ENCODE measurements at regions not wholly inside any gene's neighbourhood (a gene's known extent, or its start where the extent isn't known, plus 50 kb on each side); places are given as distances from the start of the nearest gene placed in this dataset.

GRCh38 chr10:29181936-29182335 lies 106.9 kb upstream of the LYZL1 start:
- DNase-seq = no peak

DNA sequence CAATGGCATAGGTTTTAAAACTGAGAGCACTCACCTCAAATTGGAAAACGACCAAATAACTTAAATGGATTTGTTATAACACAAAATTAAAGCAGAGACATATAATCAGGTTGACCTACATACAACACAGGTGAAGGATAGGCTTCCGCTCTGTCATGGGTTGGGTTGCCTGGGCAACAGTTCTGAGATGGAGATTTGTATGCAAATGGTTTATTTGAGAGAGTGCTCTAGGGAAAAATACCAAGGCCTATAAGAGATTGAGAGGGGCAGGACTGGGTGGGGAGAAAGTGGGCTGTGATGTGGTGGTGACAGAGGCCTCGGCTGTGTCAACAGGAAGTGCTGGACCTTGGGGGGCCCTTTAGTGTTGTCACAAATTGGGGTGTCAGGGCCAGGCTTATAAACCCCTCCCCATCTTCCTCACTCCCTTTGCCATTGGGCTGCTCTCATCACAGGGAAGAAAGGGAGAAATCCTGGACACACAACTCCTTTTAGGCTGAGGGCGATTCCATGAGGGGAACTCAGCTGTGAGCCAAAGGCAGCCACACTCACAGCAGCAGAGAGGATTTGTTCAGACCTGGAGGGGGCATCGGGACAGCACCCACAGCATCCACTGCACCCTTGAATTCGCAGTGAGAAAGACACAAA lies 105.4 kb upstream of the LYZL1 start:
- no peak for DNase-seq

GRCh38 chr10:29184205-29185000 lies 104.5 kb upstream of the LYZL1 start:
- no peak for DNase-seq

DNA sequence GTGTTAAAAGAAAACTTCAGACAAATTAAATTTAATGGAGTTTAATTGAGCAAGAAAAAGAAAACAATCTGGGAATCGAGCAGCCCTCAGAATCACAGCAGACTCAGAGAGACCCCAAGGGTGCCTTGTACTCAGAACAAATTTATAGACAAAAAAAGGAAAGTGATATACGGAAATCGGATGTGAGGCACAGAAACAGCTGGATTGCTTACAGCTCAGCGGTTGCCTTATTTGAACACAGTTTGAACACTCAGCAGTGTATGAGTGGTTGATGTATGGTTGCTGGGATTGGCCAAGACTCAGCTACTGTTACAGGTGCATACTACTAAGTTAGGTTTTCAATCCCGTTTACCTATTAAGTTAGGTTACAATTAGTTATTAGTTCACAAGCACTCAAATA lies 103.8 kb upstream of the LYZL1 start:
- DNase-seq = no peak

GRCh38 chr10:29186221-29186620 lies 102.6 kb upstream of the LYZL1 start:
- no peak for DNase-seq

GRCh38 chr10:29189256-29189655 lies 99.6 kb upstream of the LYZL1 start:
- DNase-seq = no peak

- DNase-seq = no peak
Measured at GRCh38 chr10:29191674-29192073, 97.2 kb upstream of the LYZL1 start.

- no peak for DNase-seq
Measured at GRCh38 chr10:29199339-29199738, 89.5 kb upstream of the LYZL1 start.

DNA sequence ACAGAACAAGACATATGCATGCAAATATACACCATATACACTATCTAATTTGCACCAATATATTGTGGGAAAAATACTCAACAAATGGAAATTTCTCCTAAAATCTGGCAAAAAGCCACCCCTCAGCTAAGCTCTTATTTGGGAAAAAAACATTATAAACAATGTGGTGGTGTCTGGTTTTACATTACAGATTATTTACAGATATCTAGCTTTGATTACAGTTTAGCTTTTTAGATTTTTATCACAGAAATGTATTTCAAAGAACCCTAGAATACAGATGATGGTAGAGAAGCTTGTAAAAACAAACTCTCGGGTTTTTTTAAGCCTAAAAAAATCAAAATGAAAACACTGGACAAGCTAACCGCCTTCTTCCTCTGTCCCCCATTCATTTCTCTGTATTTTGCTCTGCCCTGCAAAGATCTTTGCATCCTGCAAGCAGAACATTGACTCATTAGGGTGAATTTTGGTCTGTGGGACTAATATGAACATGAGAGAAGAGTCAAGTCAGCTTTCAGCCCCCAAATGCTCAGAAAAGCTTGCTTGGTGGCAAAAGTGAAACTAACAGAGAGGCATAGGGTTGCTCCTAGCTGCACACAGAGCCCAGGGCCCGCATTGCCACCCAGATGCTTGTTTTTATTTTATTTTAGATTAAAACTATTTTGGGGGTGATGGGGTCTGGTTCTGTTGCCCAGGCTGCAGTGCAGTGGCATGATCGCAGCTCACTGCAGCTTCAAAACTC lies 88.8 kb upstream of the LYZL1 start:
- no peak for DNase-seq

- DNase-seq = no peak
Measured at GRCh38 chr10:29202386-29202940, 86.4 kb upstream of the LYZL1 start.

- no peak for DNase-seq
Measured at GRCh38 chr10:29203432-29203831, 85.4 kb upstream of the LYZL1 start.

GRCh38 chr10:29204070-29204800 lies 84.6 kb upstream of the LYZL1 start:
- no peak for DNase-seq

GRCh38 chr10:29205787-29206186 lies 83.1 kb upstream of the LYZL1 start:
- DNase-seq = no peak

GRCh38 chr10:29208845-29209244 lies 80.0 kb upstream of the LYZL1 start:
- no peak for DNase-seq

DNA sequence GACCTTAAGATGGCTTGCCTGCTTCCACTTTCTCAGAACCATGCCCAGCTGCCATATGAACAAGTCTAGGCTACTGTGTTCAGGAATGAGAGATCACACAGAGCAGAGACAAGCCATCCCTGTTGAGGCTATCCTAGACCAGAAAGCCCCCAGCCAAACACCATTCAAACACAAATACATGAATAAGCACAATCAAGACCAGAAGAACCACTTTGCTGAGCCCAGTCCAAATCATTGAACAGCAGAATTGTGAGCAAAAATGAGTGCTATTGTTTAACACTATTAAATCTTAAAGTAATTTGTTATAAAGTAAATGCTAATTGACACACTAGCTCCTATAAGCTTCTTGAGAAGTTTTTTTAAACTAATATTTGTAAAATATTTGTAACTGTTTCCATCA lies 79.0 kb upstream of the LYZL1 start:
- no peak for DNase-seq

GRCh38 chr10:29210266-29210868 lies 78.5 kb upstream of the LYZL1 start:
- DNase-seq = no peak

- no peak for DNase-seq
Measured at GRCh38 chr10:29212597-29212996, 76.3 kb upstream of the LYZL1 start.

- no peak for DNase-seq
Measured at GRCh38 chr10:29214551-29214950, 74.3 kb upstream of the LYZL1 start.

DNA sequence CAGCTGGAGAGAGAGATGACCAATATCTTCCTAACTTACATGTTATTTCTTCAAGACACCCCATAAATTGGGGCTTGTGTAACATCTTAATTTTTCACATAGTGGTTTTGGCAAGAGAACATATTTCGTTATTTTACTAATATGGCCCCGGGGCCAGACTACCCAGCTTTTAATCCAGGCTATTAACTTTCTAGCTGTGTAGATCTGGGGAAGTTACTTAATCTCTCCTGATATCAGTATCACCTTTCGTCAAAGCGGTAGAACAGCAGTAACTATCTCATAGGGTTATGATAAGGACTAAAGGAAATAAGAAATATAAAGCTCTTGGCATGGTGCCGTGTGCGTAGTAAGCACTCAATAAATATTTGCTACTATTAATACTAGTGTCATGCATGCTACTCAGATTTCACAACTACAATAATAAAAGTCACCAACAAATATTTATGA lies 71.6 kb upstream of the LYZL1 start:
- no peak for DNase-seq

GRCh38 chr10:29223326-29223725 lies 65.5 kb upstream of the LYZL1 start:
- no peak for DNase-seq

- DNase-seq = no peak
Measured at GRCh38 chr10:29224631-29225030, 64.2 kb upstream of the LYZL1 start.

DNA sequence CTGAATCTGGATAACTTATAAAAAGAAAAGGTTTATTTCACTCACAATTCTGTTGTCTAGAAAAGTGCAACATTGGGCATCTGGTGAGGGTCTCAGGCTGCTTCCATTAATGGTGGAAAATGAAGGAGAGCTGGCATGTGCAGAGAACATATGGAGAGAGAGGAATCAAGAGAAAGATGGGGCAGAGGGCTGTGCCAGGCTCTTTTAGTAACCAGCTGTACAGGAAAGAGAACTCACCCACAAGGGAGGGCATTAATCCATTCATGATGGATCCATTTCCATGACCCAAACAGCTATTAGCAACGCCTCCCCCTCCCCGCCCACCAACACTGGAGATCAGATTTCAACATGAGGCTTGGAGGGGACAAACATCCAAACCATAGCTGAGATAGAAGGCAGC lies 61.7 kb upstream of the LYZL1 start:
- DNase-seq = no peak
